H9 (cell line): ENCODE measurements at regions not wholly inside any gene's neighbourhood (a gene's known extent, or its start where the extent isn't known, plus 50 kb on each side); places are given as distances from the start of the nearest gene placed in this dataset.

Source experiments
- DNase-seq: peaks from one replicate; pipeline ENCODE4 v3.0.0-alpha.2; 2017
- H2AFZ ChIP-seq: one replicate; pipeline ENCODE4 v1.6.1; 2013; ENCODE audit warnings: mild to moderate bottlenecking, low read length, control low read depth, moderate library complexity
- H2AK5ac ChIP-seq: 2 replicates; pipeline ENCODE4 v1.6.1; 2013; ENCODE audit warnings: low read length, control low read depth, mixed read lengths; ENCODE audit not compliant: insufficient read length
- H2BK120ac ChIP-seq: one replicate; pipeline ENCODE4 v1.6.1; 2013; ENCODE audit warnings: low read depth, mild to moderate bottlenecking, low read length, control low read depth, inconsistent platforms; ENCODE audit not compliant: poor library complexity, severe bottlenecking
- H2BK12ac ChIP-seq: 2 replicates; pipeline ENCODE4 v1.6.1; 2013; ENCODE audit warnings: low read length, control low read depth, mixed read lengths, low read depth; ENCODE audit not compliant: insufficient read length
- H2BK15ac ChIP-seq: 2 replicates; pipeline ENCODE4 v1.6.1; 2013; ENCODE audit warnings: low read depth, low read length, control low read depth
- H2BK20ac ChIP-seq: one replicate; pipeline ENCODE4 v1.6.1; 2013; ENCODE audit warnings: low read depth, mild to moderate bottlenecking, low read length, control low read depth, inconsistent platforms; ENCODE audit not compliant: poor library complexity, severe bottlenecking
- H2BK5ac ChIP-seq: 2 replicates; pipeline ENCODE4 v1.6.1; 2013; ENCODE audit warnings: low read length, control low read depth, mixed read lengths; ENCODE audit not compliant: insufficient read length
- H3K14ac ChIP-seq: 2 replicates; pipeline ENCODE4 v1.6.1; 2013; ENCODE audit warnings: low read length, control low read depth; ENCODE audit not compliant: insufficient read depth
- H3K18ac ChIP-seq: 2 replicates; pipeline ENCODE4 v1.6.1; 2013; ENCODE audit warnings: low read depth, mild to moderate bottlenecking, mixed read lengths, low read length, control low read depth; ENCODE audit not compliant: insufficient read length
- H3K23ac ChIP-seq: 2 replicates; pipeline ENCODE4 v1.6.1; 2013; ENCODE audit warnings: low read length, control low read depth, mixed read lengths, low read depth; ENCODE audit not compliant: insufficient read length
- H3K23me2 ChIP-seq: 2 replicates; pipeline ENCODE4 v1.6.1; 2013; ENCODE audit warnings: low read depth, mild to moderate bottlenecking, mixed read lengths, low read length, control low read depth; ENCODE audit not compliant: insufficient read length, poor library complexity, severe bottlenecking
- H3K27ac ChIP-seq: 2 replicates; pipeline ENCODE4 v1.5.1; 2013; ENCODE audit warnings: low read length, control low read depth, mixed read lengths, low read depth; ENCODE audit not compliant: insufficient read length
- H3K27me3 ChIP-seq: 2 replicates; pipeline ENCODE4 v1.6.1; 2013; ENCODE audit warnings: low read length, control low read depth, inconsistent platforms; ENCODE audit not compliant: insufficient read depth
- H3K4ac ChIP-seq: 2 replicates; pipeline ENCODE4 v1.6.1; 2013; ENCODE audit warnings: low read depth, mild to moderate bottlenecking, control low read depth, inconsistent platforms, low read length, moderate library complexity
- H3K4me1 ChIP-seq: 2 replicates; pipeline ENCODE4 v1.6.1; 2013; ENCODE audit warnings: low read length, control low read depth, inconsistent platforms; ENCODE audit not compliant: insufficient read depth
- H3K4me2 ChIP-seq: 2 replicates; pipeline ENCODE4 v1.6.1; 2013; ENCODE audit warnings: low read length, control low read depth, mixed read lengths; ENCODE audit not compliant: insufficient read length, insufficient read depth
- H3K56ac ChIP-seq: 2 replicates; pipeline ENCODE4 v1.6.1; 2013; ENCODE audit warnings: low read depth, mild to moderate bottlenecking, mixed read lengths, low read length, control low read depth; ENCODE audit not compliant: insufficient read length
- H3K79me1 ChIP-seq: 2 replicates; pipeline ENCODE4 v1.6.1; 2013; ENCODE audit warnings: low read depth, mild to moderate bottlenecking, moderate library complexity, low read length, control low read depth, inconsistent platforms; ENCODE audit not compliant: insufficient read depth, poor library complexity, severe bottlenecking
- H3K79me2 ChIP-seq: 2 replicates; pipeline ENCODE4 v1.6.1; 2013; ENCODE audit warnings: low read length, control low read depth, inconsistent platforms; ENCODE audit not compliant: insufficient read depth
- H3K9ac ChIP-seq: 2 replicates; pipeline ENCODE4 v1.6.1; 2013; ENCODE audit warnings: low read length, control low read depth, mixed read lengths; ENCODE audit not compliant: insufficient read length; ENCODE audit errors: extremely low read depth
- H3K9me3 ChIP-seq: one replicate; pipeline ENCODE4 v1.6.1; 2013; ENCODE audit warnings: low read depth, low read length, inconsistent platforms; ENCODE audit not compliant: control insufficient read depth
- H3T11ph ChIP-seq: one replicate; pipeline ENCODE4 v1.6.1; 2013; ENCODE audit warnings: mild to moderate bottlenecking, low read length, control low read depth, inconsistent platforms
- H4K20me1 ChIP-seq: one replicate; pipeline ENCODE4 v1.6.1; 2013; ENCODE audit not compliant: control insufficient read depth, insufficient read length, insufficient read depth
- H4K5ac ChIP-seq: 2 replicates; pipeline ENCODE4 v1.6.1; 2013; ENCODE audit warnings: low read depth, mild to moderate bottlenecking, mixed read lengths, low read length, control low read depth; ENCODE audit not compliant: insufficient read length
- H4K8ac ChIP-seq: replicated peaks from 2 replicates; pipeline ENCODE4 v1.6.1; 2013; ENCODE audit warnings: low read length, control low read depth, mixed read lengths, low read depth; ENCODE audit not compliant: insufficient read length
- H4K91ac ChIP-seq: 2 replicates; pipeline ENCODE4 v1.6.1; 2013; ENCODE audit warnings: low read depth, mild to moderate bottlenecking, moderate library complexity, mixed read lengths, low read length, control low read depth; ENCODE audit not compliant: insufficient read length
- H3K27ac Mint-ChIP-seq, 3 experiments: 2 replicates in 2 of 3; 3 replicates in 1 of 3; pipeline ENCODE4 v1.8.0; 2020 to 2021; ENCODE audit warnings: mixed read lengths in 3 of 3, mild to moderate bottlenecking in 1 of 3, moderate library complexity in 1 of 3
- H3K27me3 Mint-ChIP-seq: 2 replicates; pipeline ENCODE4 v1.8.0; 2021; ENCODE audit warnings: low read depth, mild to moderate bottlenecking, moderate library complexity, mixed read lengths
- H3K36me3 Mint-ChIP-seq, 3 experiments: 2 replicates in 2 of 3; 3 replicates in 1 of 3; pipeline ENCODE4 v1.8.0; 2020 to 2021; ENCODE audit warnings: low read depth in 3 of 3, mixed read lengths in 3 of 3; ENCODE audit not compliant: insufficient read depth in 1 of 3
- H3K4me1 Mint-ChIP-seq, 2 experiments: 2 replicates each; pipeline ENCODE4 v1.8.0; 2020; ENCODE audit warnings: mixed read lengths in 2 of 2
- H3K4me3 Mint-ChIP-seq, 2 experiments: 2 replicates in 1 of 2; 3 replicates in 1 of 2; pipeline ENCODE4 v1.8.0; 2020 to 2021; ENCODE audit warnings: mild to moderate bottlenecking in 2 of 2, mixed read lengths in 2 of 2, moderate library complexity in 1 of 2
- H3K9me3 Mint-ChIP-seq, 2 experiments: 2 replicates in 1 of 2; 3 replicates in 1 of 2; pipeline ENCODE4 v1.8.0; 2020; ENCODE audit warnings: mild to moderate bottlenecking in 2 of 2, mixed read lengths in 2 of 2, moderate library complexity in 1 of 2
- CTCF ChIP-seq: fragments of 200-600 bp; sonication (generic); conservative IDR thresholded peaks from 3 replicates; pipeline ENCODE4 v1.8.0; 2021; ENCODE audit warnings: antibody characterized with exemption, mild to moderate bottlenecking
- WGBS: extraction: QIAGEN DNeasy Blood & Tissue Kit; methylation state at CpG from one replicate; pipeline ENCODE4 v1.1.7; 2013; ENCODE audit warnings: missing lambda C conversion rate, low lambda C conversion rate, mixed read lengths; ENCODE audit not compliant: insufficient read length; ENCODE audit errors: extremely low coverage; 5-methylcytosine and 5-hydroxymethylcytosine counted together

GRCh38 chr18:9047715-9048114 lies 54.8 kb upstream of the NDUFV2 start:
- H3K27ac Mint-ChIP-seq, result no peak overlapping the region

More at GRCh38 chr18:9047715-9048114, 54.8 kb upstream of the NDUFV2 start:
- DNase-seq, result no peak
- Mint-ChIP-seq H3K27me3 (no peaks in the 10 kb centered on the region), H3K36me3 (peaks cover 17 to 32% (median 19%) of the 10 kb centered on the region in 3 experiments), H3K4me1 (no peaks in the 10 kb centered on the region), H3K9me3 (peaks cover 28 to 29% of the 10 kb centered on the region in 2 experiments), H3K4me3 (no peak overlapping the region)
- Histone ChIP-seq H4K20me1 (no peaks in the 10 kb centered on the region), H3K18ac (no peak overlapping the region), H3K4me1 (no peaks in the 10 kb centered on the region), H3K9ac (no peak overlapping the region), H3K56ac (no peak overlapping the region), H3K27me3 (no peaks in the 10 kb centered on the region), H2BK12ac (no peak overlapping the region), H4K5ac (no peak overlapping the region), H4K8ac (no peak overlapping the region), H3T11ph (no peak overlapping the region), H3K27ac (no peak overlapping the region), H3K9me3 (no peaks in the 10 kb centered on the region), H3K23me2 (no peaks in the 10 kb centered on the region), H4K91ac (no peak overlapping the region), H2BK15ac (no peak overlapping the region), H3K4ac (no peak overlapping the region), H3K14ac (no peak overlapping the region), H2AK5ac (no peak overlapping the region), H2BK20ac (no peak overlapping the region), H3K4me2 (no peak overlapping the region), H3K79me2 (no peaks in the 10 kb centered on the region), H3K23ac (no peak overlapping the region), H2BK120ac (no peak overlapping the region), H2BK5ac (no peak overlapping the region), H2AFZ (no peak overlapping the region), H3K79me1 (no peaks in the 10 kb centered on the region)
- no peak for TF ChIP-seq CTCF
- no CpG with 5 or more reads among the region's 7 CpGs for WGBS
